Vagina (tissue), 2 donors: ENCODE measurements at regions not wholly inside any gene's neighbourhood (a gene's known extent, or its start where the extent isn't known, plus 50 kb on each side); places are given as distances from the start of the nearest gene placed in this dataset.
A peak's percentile ranks its signal among the peaks of the same experiment; 100 is the strongest.
"Not testable (repeated sequence)": the region's sequence is repeated elsewhere in the genome, so short reads cannot be mapped to it uniquely, and the experiment has no call there.

Experiments
- DNase-seq, 2 donors: peaks; one replicate each; pipeline ENCODE4 v3.0.0-alpha.2; 2017; ENCODE audit errors: extremely low spot score in 2 of 2
- H3K27ac ChIP-seq: fragments of 200-600 bp; sonication (generic); one replicate; pipeline ENCODE4 v1.5.1; 2019
- H3K27me3 ChIP-seq: fragments of 200-600 bp; sonication (generic); one replicate; pipeline ENCODE4 v1.5.1; 2019
- H3K36me3 ChIP-seq, 2 donors: fragments of 200-600 bp; sonication (generic); one replicate each; pipeline ENCODE4 v1.5.1; 2017 to 2019
- H3K4me1 ChIP-seq: fragments of 200-600 bp; sonication (generic); one replicate; pipeline ENCODE4 v1.5.1; 2019
- H3K4me3 ChIP-seq, 2 donors: fragments of 200-600 bp; sonication (generic); 1 replicate in 1 of 2; 2 replicates in 1 of 2; pipeline ENCODE4 v1.5.1; 2016 to 2019
- H3K9me3 ChIP-seq: fragments of 200-600 bp; sonication (generic); one replicate; pipeline ENCODE4 v1.5.1; 2019
- POLR2A ChIP-seq, 2 donors: fragments of 450-650 bp; IDR thresholded peaks; one replicate each; pipeline ENCODE4 v1.6.1; 2017; ENCODE audit warnings: antibody characterized with exemption in 2 of 2, mild to moderate bottlenecking in 2 of 2, moderate library complexity in 2 of 2
- POLR2AphosphoS5 ChIP-seq, 2 donors: sonication (generic); formaldehyde crosslinking; IDR thresholded peaks; one replicate each; pipeline ENCODE4 v1.9.0; 2017; ENCODE audit warnings: antibody characterized with exemption in 2 of 2, mild to moderate bottlenecking in 2 of 2, low read depth in 1 of 2; ENCODE audit not compliant: insufficient read depth in 1 of 2
- intact Hi-C: fragments of 100-400 bp; cut with DNase I; formaldehyde crosslinking; loops from one replicate; pipeline ENCODE4 v1.15.1; 2023
- TF ChIP-seq, protein P1 (sequence below), 3 experiments: fragments of 450-650 bp in 2 of 3; fragments of 200-600 bp in 1 of 3; sonication (generic) in 1 of 3; IDR thresholded peaks; one replicate each; pipeline ENCODE4 v1.5.1; 2017 to 2019; ENCODE audit warnings: antibody characterized with exemption in 3 of 3, mild to moderate bottlenecking in 2 of 3, moderate library complexity in 2 of 3

- Histone ChIP-seq H3K27ac (no peak overlapping the region), H3K4me3 (no peak overlapping the region), H3K27me3 (no peaks in the 10 kb centered on the region), H3K9me3 (no peaks in the 10 kb centered on the region), H3K4me1 (no peaks in the 10 kb centered on the region), H3K36me3 (no peaks in the 10 kb centered on the region)
- DNase-seq: no peak
- intact Hi-C loops: loop anchor here (10.0 kb wide), 1 partner anchor 153 kb away; no protein-coding TSS in a partner anchor
- TF ChIP-seq POLR2A (IDR thresholded peaks at IDR 0.05) (no peak), POLR2AphosphoS5 (IDR thresholded peaks at IDR 0.05; ENCODE audit: insufficient read depth in 1 of 2, low read depth in 1 of 2) (no peak)
- TF ChIP-seq, protein P1, sequence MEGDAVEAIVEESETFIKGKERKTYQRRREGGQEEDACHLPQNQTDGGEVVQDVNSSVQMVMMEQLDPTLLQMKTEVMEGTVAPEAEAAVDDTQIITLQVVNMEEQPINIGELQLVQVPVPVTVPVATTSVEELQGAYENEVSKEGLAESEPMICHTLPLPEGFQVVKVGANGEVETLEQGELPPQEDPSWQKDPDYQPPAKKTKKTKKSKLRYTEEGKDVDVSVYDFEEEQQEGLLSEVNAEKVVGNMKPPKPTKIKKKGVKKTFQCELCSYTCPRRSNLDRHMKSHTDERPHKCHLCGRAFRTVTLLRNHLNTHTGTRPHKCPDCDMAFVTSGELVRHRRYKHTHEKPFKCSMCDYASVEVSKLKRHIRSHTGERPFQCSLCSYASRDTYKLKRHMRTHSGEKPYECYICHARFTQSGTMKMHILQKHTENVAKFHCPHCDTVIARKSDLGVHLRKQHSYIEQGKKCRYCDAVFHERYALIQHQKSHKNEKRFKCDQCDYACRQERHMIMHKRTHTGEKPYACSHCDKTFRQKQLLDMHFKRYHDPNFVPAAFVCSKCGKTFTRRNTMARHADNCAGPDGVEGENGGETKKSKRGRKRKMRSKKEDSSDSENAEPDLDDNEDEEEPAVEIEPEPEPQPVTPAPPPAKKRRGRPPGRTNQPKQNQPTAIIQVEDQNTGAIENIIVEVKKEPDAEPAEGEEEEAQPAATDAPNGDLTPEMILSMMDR (IDR thresholded peaks at IDR 0.05): no peak
These were observed 123.7 kb downstream of the HNMT start for GRCh38 chr2:138087751-138088593.

GRCh38 chr2:138090330-138090729, 126.1 kb downstream of the HNMT start:
- no peaks in the 10 kb centered on the region for H3K27me3 ChIP-seq
- H3K27ac ChIP-seq: no peak overlapping the region
- no peaks in the 10 kb centered on the region for H3K36me3 ChIP-seq
- H3K9me3 ChIP-seq: no peaks in the 10 kb centered on the region
- TF ChIP-seq POLR2AphosphoS5 (IDR thresholded peaks at IDR 0.05; ENCODE audit: insufficient read depth in 1 of 2, low read depth in 1 of 2): no peak
- TF ChIP-seq, protein P1 (IDR thresholded peaks at IDR 0.05): peak in 2 of 3 experiments; percentile 20 to 27
- no peak overlapping the region for H3K4me3 ChIP-seq
- no peaks in the 10 kb centered on the region for H3K4me1 ChIP-seq
- no peak for DNase-seq
- intact Hi-C loops: no loop called here

GRCh38 chr2:138093455-138093854, 129.2 kb downstream of the HNMT start:
- intact Hi-C loops: no loop called here
- no peaks in the 10 kb centered on the region for H3K36me3 ChIP-seq
- no peaks in the 10 kb centered on the region for H3K4me1 ChIP-seq
- no peak overlapping the region for H3K4me3 ChIP-seq
- H3K27ac ChIP-seq: no peak overlapping the region
- H3K27me3 ChIP-seq: no peaks in the 10 kb centered on the region
- H3K9me3 ChIP-seq: no peaks in the 10 kb centered on the region
- TF ChIP-seq, protein P1 (IDR thresholded peaks at IDR 0.05): no peak
- TF ChIP-seq POLR2A (IDR thresholded peaks at IDR 0.05) (no peak), POLR2AphosphoS5 (IDR thresholded peaks at IDR 0.05; ENCODE audit: insufficient read depth in 1 of 2, low read depth in 1 of 2) (no peak)
- no peak for DNase-seq

GRCh38 chr2:138094031-138094430, 129.8 kb downstream of the HNMT start:
- H3K4me3 ChIP-seq: no peak overlapping the region
- H3K9me3 ChIP-seq: no peaks in the 10 kb centered on the region
- H3K27ac ChIP-seq: no peak overlapping the region
- H3K36me3 ChIP-seq: no peaks in the 10 kb centered on the region
- intact Hi-C loops: no loop called here
- H3K27me3 ChIP-seq: no peaks in the 10 kb centered on the region
- no peak for TF ChIP-seq POLR2A (IDR thresholded peaks at IDR 0.05)
- TF ChIP-seq, protein P1 (IDR thresholded peaks at IDR 0.05): no peak
- TF ChIP-seq POLR2AphosphoS5 (IDR thresholded peaks at IDR 0.05; ENCODE audit: insufficient read depth in 1 of 2, low read depth in 1 of 2): no peak
- DNase-seq: no peak
- no peaks in the 10 kb centered on the region for H3K4me1 ChIP-seq

DNA sequence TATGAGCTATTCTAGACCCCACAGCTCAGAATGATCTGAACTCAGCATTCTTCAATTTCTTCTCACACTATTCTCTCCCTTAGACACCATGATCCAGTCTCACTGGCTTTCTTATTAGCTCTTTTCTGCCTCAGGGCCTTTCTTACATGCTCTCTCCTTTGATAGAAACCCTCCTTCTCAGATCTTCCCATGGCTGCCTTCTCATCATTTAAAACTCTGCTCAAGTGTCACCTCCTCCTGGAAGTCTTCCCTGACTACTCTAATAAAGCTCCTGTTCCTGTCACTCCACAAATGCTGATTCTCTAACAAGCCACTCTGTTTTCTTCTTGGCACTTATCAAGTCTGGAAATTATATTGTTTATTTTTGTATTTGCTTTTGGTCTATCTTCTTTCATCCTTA, 131.1 kb downstream of the HNMT start:
- Histone ChIP-seq H3K9me3 (no peaks in the 10 kb centered on the region), H3K4me1 (no peaks in the 10 kb centered on the region), H3K27ac (no peak overlapping the region), H3K36me3 (no peaks in the 10 kb centered on the region), H3K4me3 (no peak overlapping the region), H3K27me3 (no peaks in the 10 kb centered on the region)
- TF ChIP-seq POLR2AphosphoS5 (IDR thresholded peaks at IDR 0.05; ENCODE audit: insufficient read depth in 1 of 2, low read depth in 1 of 2) (no peak), POLR2A (IDR thresholded peaks at IDR 0.05) (no peak)
- TF ChIP-seq, protein P1 (IDR thresholded peaks at IDR 0.05): no peak
- intact Hi-C loops: no loop called here
- DNase-seq: no peak

DNA sequence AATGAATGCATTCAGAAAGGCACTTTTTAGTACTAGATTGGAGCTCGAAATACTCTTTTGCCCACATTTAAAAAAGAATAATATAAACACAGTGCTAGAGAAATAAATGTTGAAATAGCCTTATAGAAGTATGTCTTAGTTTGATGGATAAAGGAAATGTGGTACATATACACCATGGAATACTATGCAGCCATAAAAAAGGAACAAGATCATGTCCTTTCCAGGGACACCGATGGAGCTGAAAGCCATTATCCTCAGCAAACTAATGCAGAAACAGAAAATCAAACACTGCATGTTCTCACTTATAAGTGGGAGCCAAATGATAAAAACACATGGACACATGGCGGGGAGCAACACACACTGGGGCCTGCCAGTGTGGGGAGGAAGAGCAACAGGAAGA, 135.0 kb downstream of the HNMT start:
- H3K36me3 ChIP-seq, H3K27me3 ChIP-seq, H3K4me3 ChIP-seq, H3K27ac ChIP-seq, intact Hi-C loops, DNase-seq, H3K4me1 ChIP-seq, H3K9me3 ChIP-seq: not testable (repeated sequence)
